Astrocyte (in vitro differentiated cells and primary cell): ENCODE measurements at regions not wholly inside any gene's neighbourhood (a gene's known extent, or its start where the extent isn't known, plus 50 kb on each side); places are given as distances from the start of the nearest gene placed in this dataset.

Experiments
- CTCF ChIP-seq: IDR thresholded peaks from 2 replicates; pipeline ENCODE4 v1.5.1; 2011; ENCODE audit warnings: low read depth, mild to moderate bottlenecking, inconsistent platforms, low read length, moderate library complexity; ENCODE audit not compliant: insufficient read depth
- EZH2 ChIP-seq: IDR thresholded peaks from 2 replicates; pipeline ENCODE4 v1.6.1; 2012; ENCODE audit warnings: mild to moderate bottlenecking, low read length, inconsistent platforms; ENCODE audit not compliant: insufficient read depth

- TF ChIP-seq EZH2 (no peak), CTCF (no peak)
These were observed 859.3 kb upstream of the AMOT start for GRCh38 chrX:113699939-113700338.
